Effector CD8-positive, alpha-beta T cell (primary cell): ENCODE measurements at regions not wholly inside any gene's neighbourhood (a gene's known extent, or its start where the extent isn't known, plus 50 kb on each side); places are given as distances from the start of the nearest gene placed in this dataset.

ENCODE experiments used
- DNase-seq: peaks from one replicate; lab custom pipeline; 2025; lab: John Stamatoyannopoulos, UW

GRCh38 chr3:30206051-30206450 is 400.4 kb upstream of the TGFBR2 start:
- no peak for DNase-seq

GRCh38 chr3:30221619-30222018 is 384.8 kb upstream of the TGFBR2 start:
- no peak for DNase-seq

GRCh38 chr3:30222441-30222840 is 384.0 kb upstream of the TGFBR2 start:
- no peak for DNase-seq

- DNase-seq: no peak
Measured at GRCh38 chr3:30225021-30225420, 381.4 kb upstream of the TGFBR2 start.

- no peak for DNase-seq
Measured at GRCh38 chr3:30226601-30227151, 379.7 kb upstream of the TGFBR2 start.

- no peak for DNase-seq
Measured at GRCh38 chr3:30227571-30228301, 378.7 kb upstream of the TGFBR2 start.

GRCh38 chr3:30228302-30228631 is 378.1 kb upstream of the TGFBR2 start:
- no peak for DNase-seq

GRCh38 chr3:30231277-30232141 is 374.9 kb upstream of the TGFBR2 start:
- no peak for DNase-seq

GRCh38 chr3:30232142-30232541 is 374.3 kb upstream of the TGFBR2 start:
- no peak for DNase-seq

- no peak for DNase-seq
Measured at GRCh38 chr3:30233913-30234646, 372.3 kb upstream of the TGFBR2 start.

GRCh38 chr3:30236011-30236410 is 370.4 kb upstream of the TGFBR2 start:
- no peak for DNase-seq

- DNase-seq: no peak
Measured at GRCh38 chr3:30241721-30242120, 364.7 kb upstream of the TGFBR2 start.

GRCh38 chr3:30245858-30246622 is 360.4 kb upstream of the TGFBR2 start:
- no peak for DNase-seq

GRCh38 chr3:30248423-30248822 is 358.0 kb upstream of the TGFBR2 start:
- no peak for DNase-seq

GRCh38 chr3:30252474-30252873 is 353.9 kb upstream of the TGFBR2 start:
- DNase-seq: no peak

- no peak for DNase-seq
Measured at GRCh38 chr3:30253832-30254231, 352.6 kb upstream of the TGFBR2 start.

GRCh38 chr3:30256474-30256873 is 349.9 kb upstream of the TGFBR2 start:
- no peak for DNase-seq

GRCh38 chr3:30258426-30259392 is 347.7 kb upstream of the TGFBR2 start:
- no peak for DNase-seq

- DNase-seq: no peak
Measured at GRCh38 chr3:30259730-30260129, 346.7 kb upstream of the TGFBR2 start.

- no peak for DNase-seq
Measured at GRCh38 chr3:30260762-30261161, 345.6 kb upstream of the TGFBR2 start.
